Esophagus muscularis mucosa (tissue), 4 donors: ENCODE measurements at regions not wholly inside any gene's neighbourhood (a gene's known extent, or its start where the extent isn't known, plus 50 kb on each side); places are given as distances from the start of the nearest gene placed in this dataset.
"Not testable (repeated sequence)": the region's sequence is repeated elsewhere in the genome, so short reads cannot be mapped to it uniquely, and the experiment has no call there.

Experiments used
- DNase-seq: peaks from one replicate; pipeline ENCODE4 v3.0.0-alpha.2; 2017; ENCODE audit errors: extremely low spot score
- H3K27ac ChIP-seq, 4 donors: fragments of 200-600 bp; sonication (generic); replicated peaks in 1 of 4; 1 replicate in 3 of 4; 2 replicates in 1 of 4; pipeline ENCODE4 v1.5.1; 2016 to 2019; ENCODE audit warnings: mild to moderate bottlenecking in 1 of 4
- H3K27me3 ChIP-seq, 4 donors: fragments of 200-600 bp; sonication (generic); one replicate each; pipeline versions ENCODE4 v1.5.1 to v1.6.0; 2016 to 2019
- H3K36me3 ChIP-seq, 4 donors: fragments of 200-600 bp; sonication (generic); one replicate each; pipeline ENCODE4 v1.5.1; 2016 to 2019
- H3K4me1 ChIP-seq, 4 donors: fragments of 200-600 bp; sonication (generic); one replicate each; pipeline ENCODE4 v1.5.1; 2016 to 2019
- H3K4me3 ChIP-seq, 4 donors: fragments of 200-600 bp; sonication (generic); 1 replicate in 2 of 4; 2 replicates in 2 of 4; pipeline ENCODE4 v1.5.1; 2016 to 2019; ENCODE audit warnings: mild to moderate bottlenecking in 4 of 4, moderate library complexity in 1 of 4
- H3K9me3 ChIP-seq, 4 donors: fragments of 200-600 bp; sonication (generic); 1 replicate in 3 of 4; 2 replicates in 1 of 4; pipeline ENCODE4 v1.5.1; 2016 to 2019
- CTCF ChIP-seq, 3 experiments: fragments of 200-600 bp in 2 of 3; fragments of 450-650 bp in 1 of 3; sonication (generic) in 2 of 3; IDR thresholded peaks; one replicate each; pipeline ENCODE4 v1.5.1; 2017 to 2019; ENCODE audit warnings: antibody characterized with exemption in 3 of 3, mild to moderate bottlenecking in 2 of 3, moderate library complexity in 1 of 3
- EP300 ChIP-seq: sonication (generic); formaldehyde crosslinking; IDR thresholded peaks from one replicate; pipeline ENCODE4 v1.6.1; 2017; ENCODE audit warnings: antibody characterized with exemption
- POLR2A ChIP-seq: fragments of 450-650 bp; IDR thresholded peaks from one replicate; pipeline ENCODE4 v1.6.1; 2017; ENCODE audit warnings: antibody characterized with exemption, moderate library complexity, mild to moderate bottlenecking, low read depth
- POLR2AphosphoS5 ChIP-seq, 2 donors: sonication (generic); formaldehyde crosslinking; IDR thresholded peaks; one replicate each; pipeline ENCODE4 v1.6.1; 2017; ENCODE audit warnings: antibody characterized with exemption in 2 of 2
- WGBS: methylation state at CpG from one replicate; pipeline ENCODE4 v1.1.5; 2018; 5-methylcytosine and 5-hydroxymethylcytosine counted together
- intact Hi-C: fragments of 100-400 bp; cut with DNase I; formaldehyde crosslinking; loops from one replicate; pipeline ENCODE4 v1.15.1; 2023

- Histone ChIP-seq H3K4me1 (peaks cover 0 to 3% (median 0%) of the 10 kb centered on the region in 4 donors), H3K4me3 (no peak overlapping the region), H3K27me3 (peaks cover 0 to 5% (median 0%) of the 10 kb centered on the region in 4 donors), H3K27ac (no peak overlapping the region), H3K9me3 (peaks cover 0 to 8% (median 0%) of the 10 kb centered on the region in 4 donors), H3K36me3 (no peaks in the 10 kb centered on the region)
- DNase-seq, result no peak
- intact Hi-C loops, result no loop called here
- WGBS, result 12% methylated on average over 6 of the region's 6 CpGs
- no peak for TF ChIP-seq CTCF (IDR thresholded peaks at IDR 0.05)
- TF ChIP-seq POLR2A, result no peak
- TF ChIP-seq EP300, result no peak
- TF ChIP-seq POLR2AphosphoS5 (IDR thresholded peaks at IDR 0.05), result no peak
Measured at GRCh38 chr11:114799476-114799875, 121.1 kb downstream of the NXPE2 start.

DNA sequence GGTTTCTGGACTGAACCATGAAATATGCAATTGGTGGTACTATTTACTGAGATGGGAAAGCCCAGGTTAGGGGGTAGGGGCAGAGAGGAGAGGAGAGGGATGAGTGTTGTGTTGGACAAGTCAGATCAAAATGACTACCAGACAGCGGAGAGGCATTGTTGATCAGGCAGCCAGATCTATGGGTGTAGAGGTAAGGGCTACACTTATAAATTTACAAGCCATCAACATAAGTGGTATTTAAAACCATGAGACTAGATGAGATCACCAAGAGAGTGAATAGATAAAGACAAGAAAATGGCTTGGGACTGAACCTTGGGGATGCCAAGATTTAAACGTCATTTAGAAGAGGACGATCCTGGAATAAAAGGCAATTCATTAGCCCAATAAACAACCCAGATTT is 123.4 kb downstream of the NXPE2 start:
- Histone ChIP-seq H3K4me1 (peaks cover 0 to 3% (median 0%) of the 10 kb centered on the region in 4 donors), H3K27me3 (peaks cover 0 to 5% (median 0%) of the 10 kb centered on the region in 4 donors), H3K9me3 (peaks cover 0 to 8% (median 0%) of the 10 kb centered on the region in 4 donors), H3K4me3 (no peak overlapping the region), H3K36me3 (no peaks in the 10 kb centered on the region), H3K27ac (no peak overlapping the region)
- WGBS, result 89% methylated on average over 3 of the region's 3 CpGs
- DNase-seq, result no peak
- TF ChIP-seq POLR2A, result no peak
- no peak for TF ChIP-seq EP300
- no peak for TF ChIP-seq POLR2AphosphoS5 (IDR thresholded peaks at IDR 0.05)
- TF ChIP-seq CTCF (IDR thresholded peaks at IDR 0.05), result no peak
- intact Hi-C loops, result no loop called here

- H3K9me3 ChIP-seq, result peaks cover 0 to 8% (median 0%) of the 10 kb centered on the region in 4 donors
- peaks cover 0 to under 1% (median 0%) of the 10 kb centered on the region in 4 donors for H3K4me1 ChIP-seq
- intact Hi-C loops, result no loop called here
- TF ChIP-seq EP300 (no peak), POLR2AphosphoS5 (IDR thresholded peaks at IDR 0.05) (no peak), CTCF (IDR thresholded peaks at IDR 0.05) (no peak), POLR2A (no peak)
- H3K27me3 ChIP-seq, result peaks cover 0 to 5% (median 0%) of the 10 kb centered on the region in 4 donors
- 63% methylated on average over 6 of the region's 6 CpGs for WGBS
- no peak overlapping the region for H3K27ac ChIP-seq
- no peaks in the 10 kb centered on the region for H3K36me3 ChIP-seq
- H3K4me3 ChIP-seq, result no peak overlapping the region
- DNase-seq, result no peak
Measured at GRCh38 chr11:114802878-114803277, 124.6 kb downstream of the NXPE2 start.

- H3K36me3 ChIP-seq, H3K4me1 ChIP-seq, DNase-seq, H3K27me3 ChIP-seq, intact Hi-C loops, H3K4me3 ChIP-seq, H3K9me3 ChIP-seq, H3K27ac ChIP-seq: not testable (repeated sequence)
- 64% methylated on average over 7 of the region's 9 CpGs for WGBS
Measured at GRCh38 chr11:114805431-114805830, 127.1 kb downstream of the NXPE2 start.

- no peak for DNase-seq
- TF ChIP-seq POLR2AphosphoS5 (IDR thresholded peaks at IDR 0.05) (no peak), CTCF (IDR thresholded peaks at IDR 0.05) (no peak), POLR2A (no peak), EP300 (no peak)
- Histone ChIP-seq H3K4me1 (no peaks in the 10 kb centered on the region), H3K4me3 (no peak overlapping the region), H3K9me3 (no peaks in the 10 kb centered on the region), H3K27me3 (peaks cover 0 to 10% (median 0%) of the 10 kb centered on the region in 4 donors), H3K36me3 (no peaks in the 10 kb centered on the region), H3K27ac (no peak overlapping the region)
- intact Hi-C loops, result no loop called here
- 90% methylated on average over 3 of the region's 3 CpGs for WGBS
Measured at GRCh38 chr11:114811971-114812370, 133.6 kb downstream of the NXPE2 start.
